ENCODE measurements at regions not wholly inside any gene's neighbourhood (a gene's known extent, or its start where the extent isn't known, plus 50 kb on each side); places are given as distances from the start of the nearest gene placed in this dataset.

DNA sequence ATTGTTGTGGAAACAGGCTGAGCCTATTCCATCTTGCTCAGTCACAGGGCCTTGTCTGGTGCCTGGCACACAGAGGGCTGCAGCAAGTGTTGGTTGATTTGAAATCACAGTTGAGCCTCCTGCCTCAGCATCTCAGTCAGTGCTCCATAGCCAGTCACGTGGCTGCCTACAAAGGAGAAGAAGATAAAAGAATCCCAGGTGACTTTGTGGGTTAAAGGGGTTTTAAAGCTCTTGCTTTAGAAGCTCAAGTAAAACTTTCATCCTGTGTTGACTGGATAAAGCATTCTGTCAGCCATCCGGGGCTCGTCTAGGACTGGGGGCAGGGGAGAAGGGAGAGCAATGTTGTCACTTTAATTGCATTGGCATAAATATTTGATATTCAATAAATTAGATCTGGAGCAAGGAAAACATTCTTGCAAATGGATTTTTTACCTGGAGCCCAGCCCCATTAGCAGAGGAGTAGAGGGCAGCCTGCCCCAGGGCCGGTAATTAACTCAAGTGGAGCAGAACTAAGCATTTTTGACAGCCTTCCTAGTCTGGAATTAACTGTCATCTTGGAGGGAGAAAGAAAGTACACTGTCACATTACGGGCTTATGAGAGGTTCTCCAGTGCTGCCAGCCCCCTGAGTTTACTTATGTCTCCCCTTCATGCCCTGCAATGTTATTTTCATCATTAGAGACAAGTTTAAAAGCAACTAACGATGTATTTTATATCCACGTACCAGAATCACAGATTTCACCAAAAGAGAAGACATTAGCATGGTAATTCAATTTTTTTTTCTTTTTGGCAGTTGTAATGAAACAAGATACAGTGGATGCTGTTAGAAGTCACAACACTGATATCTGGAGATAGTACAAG is 71.7 kb upstream of the GTSF1L start:
- Histone ChIP-seq H3K4me3 (no peak overlapping the region), H3K4me1 (no peaks in the 10 kb centered on the region), H3K27ac (no peak overlapping the region), H3K9me3 (peaks cover 0 to 10% (median 3%) of the 10 kb centered on the region in 12 donors), H3K27me3 (peaks cover 0 to 12% (median 0%) of the 10 kb centered on the region in 9 donors), H3K36me3 (no peaks in the 10 kb centered on the region)
- DNase-seq: no peak
- WGBS, 4 donors: 63 to 68% (median 64%) methylated on average over 7 of the region's 7 CpGs
- intact Hi-C loops (cut with DNase I): no loop called here
- ATAC-seq: no peak
- TF ChIP-seq, protein P1, sequence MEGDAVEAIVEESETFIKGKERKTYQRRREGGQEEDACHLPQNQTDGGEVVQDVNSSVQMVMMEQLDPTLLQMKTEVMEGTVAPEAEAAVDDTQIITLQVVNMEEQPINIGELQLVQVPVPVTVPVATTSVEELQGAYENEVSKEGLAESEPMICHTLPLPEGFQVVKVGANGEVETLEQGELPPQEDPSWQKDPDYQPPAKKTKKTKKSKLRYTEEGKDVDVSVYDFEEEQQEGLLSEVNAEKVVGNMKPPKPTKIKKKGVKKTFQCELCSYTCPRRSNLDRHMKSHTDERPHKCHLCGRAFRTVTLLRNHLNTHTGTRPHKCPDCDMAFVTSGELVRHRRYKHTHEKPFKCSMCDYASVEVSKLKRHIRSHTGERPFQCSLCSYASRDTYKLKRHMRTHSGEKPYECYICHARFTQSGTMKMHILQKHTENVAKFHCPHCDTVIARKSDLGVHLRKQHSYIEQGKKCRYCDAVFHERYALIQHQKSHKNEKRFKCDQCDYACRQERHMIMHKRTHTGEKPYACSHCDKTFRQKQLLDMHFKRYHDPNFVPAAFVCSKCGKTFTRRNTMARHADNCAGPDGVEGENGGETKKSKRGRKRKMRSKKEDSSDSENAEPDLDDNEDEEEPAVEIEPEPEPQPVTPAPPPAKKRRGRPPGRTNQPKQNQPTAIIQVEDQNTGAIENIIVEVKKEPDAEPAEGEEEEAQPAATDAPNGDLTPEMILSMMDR (IDR thresholded peaks at IDR 0.05): no peak
- no peak for TF ChIP-seq POLR2A (IDR thresholded peaks at IDR 0.05)

DNA sequence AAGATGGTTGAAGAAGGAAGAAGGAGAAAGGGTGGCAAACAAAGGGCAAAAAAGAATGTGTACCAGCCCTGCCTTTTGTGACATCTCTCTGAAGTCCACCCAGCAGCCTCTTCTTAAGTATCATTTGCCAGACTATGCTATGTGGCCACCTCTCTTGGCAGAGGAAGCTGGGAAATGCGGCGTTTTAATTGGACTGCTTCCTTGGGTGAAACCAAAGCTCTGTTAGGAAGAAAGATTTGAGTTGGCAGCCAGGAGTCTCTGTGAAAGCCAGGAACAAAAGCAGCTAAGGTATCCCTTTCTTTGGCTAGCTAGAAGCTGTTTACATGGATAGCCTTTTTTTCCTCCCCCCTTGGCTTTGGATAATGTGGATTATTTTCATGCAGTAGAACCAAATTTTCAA is 67.5 kb upstream of the GTSF1L start:
- no peaks in the 10 kb centered on the region for H3K4me1 ChIP-seq
- H3K27me3 ChIP-seq: peaks cover 0 to 5% (median 0%) of the 10 kb centered on the region in 9 donors
- H3K4me3 ChIP-seq: no peak overlapping the region
- WGBS, 4 donors: 75 to 92% (median 84%) methylated on average over 2 of the region's 2 CpGs
- H3K27ac ChIP-seq: no peak overlapping the region
- intact Hi-C loops (cut with DNase I): no loop called here
- H3K9me3 ChIP-seq: peaks cover 0 to 13% (median 0%) of the 10 kb centered on the region in 12 donors
- no peak for TF ChIP-seq POLR2A (IDR thresholded peaks at IDR 0.05)
- TF ChIP-seq, protein P1 (IDR thresholded peaks at IDR 0.05): no peak
- no peak for DNase-seq
- H3K36me3 ChIP-seq: no peaks in the 10 kb centered on the region
- no peak for ATAC-seq

DNA sequence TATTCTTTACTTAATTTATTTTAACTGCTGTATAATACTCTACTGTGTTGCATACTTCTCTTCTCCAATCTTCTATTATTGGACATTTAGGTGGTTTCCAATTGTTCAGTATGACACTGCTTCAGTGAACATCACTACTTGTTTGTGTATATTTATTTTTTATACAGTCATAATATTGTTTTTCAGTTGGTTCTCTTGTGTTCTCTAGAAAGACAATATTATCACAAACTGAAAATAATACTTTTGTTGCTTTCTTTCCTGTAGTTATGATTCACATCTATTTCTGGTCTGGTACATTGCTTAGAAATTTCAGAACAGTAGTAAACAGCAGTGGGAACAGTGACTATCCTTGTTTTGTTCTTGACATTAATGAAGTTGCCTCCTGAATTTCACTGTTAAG is 62.8 kb upstream of the GTSF1L start:
- H3K27ac ChIP-seq: no peak overlapping the region
- H3K9me3 ChIP-seq: peaks cover 0 to 8% (median 0%) of the 10 kb centered on the region in 12 donors
- H3K4me1 ChIP-seq: no peaks in the 10 kb centered on the region
- H3K36me3 ChIP-seq: no peaks in the 10 kb centered on the region
- intact Hi-C loops (cut with DNase I): no loop called here
- no peak for TF ChIP-seq POLR2A (IDR thresholded peaks at IDR 0.05)
- TF ChIP-seq, protein P1 (IDR thresholded peaks at IDR 0.05): no peak
- H3K4me3 ChIP-seq: no peak overlapping the region
- ATAC-seq: no peak
- H3K27me3 ChIP-seq: peaks cover 0 to 7% (median 0%) of the 10 kb centered on the region in 9 donors
- DNase-seq: no peak

- intact Hi-C loops (cut with DNase I): no loop called here
- DNase-seq (no peak), ATAC-seq (no peak)
- WGBS, 4 donors: 93 to 99% (median 96%) methylated on average over 2 of the region's 2 CpGs
- Histone ChIP-seq H3K4me3 (no peak overlapping the region), H3K9me3 (peaks cover 0 to 8% (median 0%) of the 10 kb centered on the region in 12 donors), H3K27me3 (peaks cover 0 to 7% (median 0%) of the 10 kb centered on the region in 9 donors), H3K4me1 (no peaks in the 10 kb centered on the region), H3K27ac (no peak overlapping the region), H3K36me3 (no peaks in the 10 kb centered on the region)
- TF ChIP-seq POLR2A (IDR thresholded peaks at IDR 0.05): no peak
- TF ChIP-seq, protein P1 (IDR thresholded peaks at IDR 0.05): no peak
Measured at GRCh38 chr20:43787937-43788336, 61.1 kb upstream of the GTSF1L start.

Data from heart left ventricle (tissue), 16 donors.